Fibroblast of skin of back (primary cell): ENCODE measurements at regions not wholly inside any gene's neighbourhood (a gene's known extent, or its start where the extent isn't known, plus 50 kb on each side); places are given as distances from the start of the nearest gene placed in this dataset.

Experiments
- DNase-seq: peaks from one replicate; pipeline ENCODE4 v3.0.0-alpha.2; 2013

GRCh38 chr22:46090631-46091201, 59.6 kb upstream of the PPARA start:
- no peak for DNase-seq

GRCh38 chr22:46091277-46091977, 58.9 kb upstream of the PPARA start:
- DNase-seq = no peak

GRCh38 chr22:46092011-46092410, 58.3 kb upstream of the PPARA start:
- no peak for DNase-seq

GRCh38 chr22:46092670-46093410, 57.5 kb upstream of the PPARA start:
- no peak for DNase-seq

GRCh38 chr22:46093796-46094195, 56.5 kb upstream of the PPARA start:
- no peak for DNase-seq

- no peak for DNase-seq
Measured at GRCh38 chr22:46094676-46095075, 55.6 kb upstream of the PPARA start.

- DNase-seq = no peak
Measured at GRCh38 chr22:46096051-46096450, 54.3 kb upstream of the PPARA start.

GRCh38 chr22:46096706-46097230, 53.6 kb upstream of the PPARA start:
- DNase-seq = no peak

GRCh38 chr22:46097268-46097900, 52.9 kb upstream of the PPARA start:
- DNase-seq = no peak

- no peak for DNase-seq
Measured at GRCh38 chr22:46098525-46099475, 51.5 kb upstream of the PPARA start.

GRCh38 chr22:46099740-46100139, 50.6 kb upstream of the PPARA start:
- DNase-seq = no peak

- no peak for DNase-seq
Measured at GRCh38 chr22:46100401-46101105, 49.8 kb upstream of the PPARA start.
